Breast epithelium (tissue), 3 donors: ENCODE measurements at regions not wholly inside any gene's neighbourhood (a gene's known extent, or its start where the extent isn't known, plus 50 kb on each side); places are given as distances from the start of the nearest gene placed in this dataset.

Experiments used
- POLR2A ChIP-seq: fragments of 450-650 bp; IDR thresholded peaks from one replicate; pipeline ENCODE4 v1.6.1; 2016; ENCODE audit warnings: antibody characterized with exemption, mild to moderate bottlenecking, moderate library complexity
- POLR2AphosphoS5 ChIP-seq, 3 donors: sonication (generic); formaldehyde crosslinking; IDR thresholded peaks; one replicate each; pipeline ENCODE4 v1.6.1; 2017; ENCODE audit warnings: antibody characterized with exemption in 3 of 3
- TF ChIP-seq, protein P1 (sequence below), 3 donors: fragments of 450-650 bp; IDR thresholded peaks; one replicate each; pipeline ENCODE4 v1.5.1; 2016 to 2017; ENCODE audit warnings: antibody characterized with exemption in 3 of 3, mild to moderate bottlenecking in 3 of 3, moderate library complexity in 3 of 3

GRCh38 chr7:11233871-11234270 is 260.2 kb downstream of the PHF14 start:
- TF ChIP-seq, protein P1, sequence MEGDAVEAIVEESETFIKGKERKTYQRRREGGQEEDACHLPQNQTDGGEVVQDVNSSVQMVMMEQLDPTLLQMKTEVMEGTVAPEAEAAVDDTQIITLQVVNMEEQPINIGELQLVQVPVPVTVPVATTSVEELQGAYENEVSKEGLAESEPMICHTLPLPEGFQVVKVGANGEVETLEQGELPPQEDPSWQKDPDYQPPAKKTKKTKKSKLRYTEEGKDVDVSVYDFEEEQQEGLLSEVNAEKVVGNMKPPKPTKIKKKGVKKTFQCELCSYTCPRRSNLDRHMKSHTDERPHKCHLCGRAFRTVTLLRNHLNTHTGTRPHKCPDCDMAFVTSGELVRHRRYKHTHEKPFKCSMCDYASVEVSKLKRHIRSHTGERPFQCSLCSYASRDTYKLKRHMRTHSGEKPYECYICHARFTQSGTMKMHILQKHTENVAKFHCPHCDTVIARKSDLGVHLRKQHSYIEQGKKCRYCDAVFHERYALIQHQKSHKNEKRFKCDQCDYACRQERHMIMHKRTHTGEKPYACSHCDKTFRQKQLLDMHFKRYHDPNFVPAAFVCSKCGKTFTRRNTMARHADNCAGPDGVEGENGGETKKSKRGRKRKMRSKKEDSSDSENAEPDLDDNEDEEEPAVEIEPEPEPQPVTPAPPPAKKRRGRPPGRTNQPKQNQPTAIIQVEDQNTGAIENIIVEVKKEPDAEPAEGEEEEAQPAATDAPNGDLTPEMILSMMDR (IDR thresholded peaks at IDR 0.05): no peak
- TF ChIP-seq POLR2AphosphoS5 (IDR thresholded peaks at IDR 0.05): no peak
- TF ChIP-seq POLR2A: no peak
